ENCODE measurements at regions not wholly inside any gene's neighbourhood (a gene's known extent, or its start where the extent isn't known, plus 50 kb on each side); places are given as distances from the start of the nearest gene placed in this dataset.
"Not testable (repeated sequence)": the region's sequence is repeated elsewhere in the genome, so short reads cannot be mapped to it uniquely, and the experiment has no call there.

DNA sequence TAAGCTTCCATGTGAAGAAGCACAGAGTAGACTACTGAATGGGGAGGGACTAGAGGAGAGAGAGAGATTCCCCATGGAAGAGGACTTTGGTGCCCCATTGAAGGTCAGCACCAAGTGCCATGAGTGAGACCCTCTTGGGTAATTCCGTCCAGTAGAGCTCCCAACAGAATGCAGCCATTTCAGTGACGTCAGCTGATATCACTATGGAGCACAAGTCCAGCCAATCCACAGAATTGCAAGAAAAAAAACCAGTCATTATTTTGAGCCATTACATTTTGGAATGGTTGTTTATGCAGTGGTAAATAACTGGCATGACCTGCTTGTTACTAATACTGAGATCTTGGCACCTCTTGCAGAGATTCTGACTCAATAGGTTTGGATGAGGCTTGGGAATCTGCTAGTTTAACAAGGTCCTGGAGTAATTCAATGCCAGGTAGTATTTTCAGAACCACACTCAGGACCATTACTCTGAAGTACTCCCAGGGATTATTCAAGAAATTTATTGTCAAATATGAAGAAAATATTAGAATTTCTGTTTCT lies 52.6 kb upstream of the SP8 start:
- DNase-seq (ENCODE audit: low read depth), result no peak

DNA sequence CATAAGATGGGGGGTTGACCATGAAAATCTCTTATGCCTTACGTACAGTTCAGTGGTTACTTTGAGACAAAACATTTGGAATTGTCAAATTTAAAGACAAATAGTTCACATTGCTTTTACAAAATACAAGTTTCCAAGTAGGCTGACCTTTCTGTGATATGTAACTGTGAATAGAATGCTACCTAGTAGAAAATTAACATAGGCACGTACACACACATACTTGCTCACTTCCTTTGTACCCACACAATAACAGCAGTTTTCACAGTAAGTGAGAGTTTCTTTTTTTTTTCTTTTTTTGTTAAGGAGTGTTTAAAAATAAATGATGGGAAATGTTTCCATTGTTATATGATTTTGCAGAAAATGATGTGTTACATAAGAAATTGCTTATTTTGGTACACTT lies 53.3 kb upstream of the SP8 start:
- no peak for DNase-seq (ENCODE audit: low read depth)

- DNase-seq (ENCODE audit: low read depth), result no peak
Measured at GRCh38 chr7:20846791-20847190, 60.1 kb upstream of the SP8 start.

DNA sequence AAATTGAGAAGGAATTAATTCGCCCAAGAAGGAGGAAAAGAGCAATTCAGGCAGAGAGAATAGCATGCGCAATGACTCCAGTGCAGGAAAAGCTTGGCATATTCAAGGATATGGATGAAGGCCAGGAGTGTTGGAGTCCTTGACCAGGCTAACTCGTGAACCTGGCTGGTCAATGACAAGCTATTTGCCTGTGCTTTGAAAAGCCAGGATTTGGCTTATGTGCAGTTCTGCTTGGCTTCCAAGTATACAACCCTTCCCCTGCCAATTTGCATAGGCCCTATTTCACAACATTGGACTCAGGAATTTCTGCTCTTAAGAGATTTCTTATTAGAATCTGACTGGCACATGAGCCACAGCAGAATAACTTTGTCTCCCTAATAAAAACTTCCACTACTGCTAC lies 72.3 kb upstream of the SP8 start:
- no peak for DNase-seq (ENCODE audit: low read depth)

DNA sequence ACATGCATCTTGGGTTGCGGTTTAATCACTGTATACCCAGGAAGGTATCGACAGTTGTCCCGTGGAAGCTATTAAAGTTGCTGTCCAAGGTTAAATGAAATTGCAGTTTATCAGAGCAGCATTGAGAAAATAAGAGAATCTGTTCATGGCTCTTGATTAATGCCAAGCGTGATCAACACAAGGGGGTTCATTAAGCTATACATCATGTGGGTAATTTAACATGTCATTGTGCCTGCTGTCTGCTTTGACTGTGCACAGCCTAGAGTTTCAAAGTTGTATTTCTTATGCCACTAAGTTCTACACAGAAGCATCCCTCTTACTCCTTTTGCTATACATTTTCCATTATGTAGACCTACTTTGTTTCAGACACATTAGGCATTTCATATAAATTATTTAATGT lies 74.8 kb upstream of the SP8 start:
- no peak for DNase-seq (ENCODE audit: low read depth)

DNA sequence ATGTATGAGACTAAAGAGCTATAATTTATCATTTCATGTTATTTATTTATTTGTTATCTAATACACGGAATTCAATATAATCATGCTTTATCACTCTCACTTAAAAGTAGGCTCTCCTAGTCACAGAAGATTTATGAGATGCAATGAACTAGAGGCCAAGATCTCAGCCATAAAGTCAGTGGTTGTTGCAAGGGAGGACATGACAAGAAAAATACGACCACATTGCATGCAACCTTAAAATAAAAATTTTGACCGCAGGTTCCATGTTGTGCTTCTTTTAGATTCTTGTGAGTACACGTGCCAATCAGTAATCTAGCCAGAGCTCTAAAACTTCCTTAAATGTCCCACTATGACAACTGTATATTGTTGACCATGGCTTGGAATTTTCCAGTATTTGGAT lies 75.9 kb upstream of the SP8 start:
- no peak for DNase-seq (ENCODE audit: low read depth)

DNA sequence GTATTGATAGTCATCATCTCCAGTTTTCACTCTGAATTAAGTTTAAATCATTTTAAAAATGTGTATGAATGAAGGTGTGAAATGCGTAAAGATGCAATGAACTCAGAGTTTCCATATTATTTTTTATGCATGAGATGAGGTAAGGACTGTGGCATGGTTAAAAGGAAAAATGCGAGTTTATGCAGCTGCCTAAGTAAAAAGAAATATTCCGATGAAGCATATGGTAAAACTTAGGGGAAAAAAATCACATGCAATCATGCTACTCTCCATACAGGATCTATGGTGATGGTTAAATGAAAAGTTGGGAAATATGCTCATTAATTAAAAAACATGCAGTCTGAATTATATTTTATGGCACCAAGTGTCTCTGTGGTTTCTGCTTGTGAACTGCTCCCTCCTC lies 77.5 kb upstream of the SP8 start:
- no peak for DNase-seq (ENCODE audit: low read depth)

DNA sequence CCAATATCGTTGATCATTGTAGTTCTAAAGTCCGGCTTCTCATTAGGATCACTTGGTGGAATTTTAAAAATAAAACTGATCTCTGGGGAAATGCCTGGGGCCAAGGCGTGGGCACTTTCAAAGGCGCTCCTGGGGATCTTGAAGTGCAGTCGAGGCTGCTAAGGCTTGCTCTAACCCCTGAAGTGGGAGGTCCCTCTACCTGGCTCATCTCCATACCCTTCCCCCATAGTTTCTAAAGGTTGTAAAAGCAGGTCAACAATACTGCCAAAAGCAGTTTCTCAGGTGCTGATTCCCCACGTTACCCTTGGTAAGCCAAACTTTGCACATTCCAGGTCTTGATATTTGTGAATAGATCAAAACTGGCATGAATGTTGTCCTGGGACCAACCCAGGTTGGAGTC lies 79.0 kb upstream of the SP8 start:
- no peak for DNase-seq (ENCODE audit: low read depth)

DNA sequence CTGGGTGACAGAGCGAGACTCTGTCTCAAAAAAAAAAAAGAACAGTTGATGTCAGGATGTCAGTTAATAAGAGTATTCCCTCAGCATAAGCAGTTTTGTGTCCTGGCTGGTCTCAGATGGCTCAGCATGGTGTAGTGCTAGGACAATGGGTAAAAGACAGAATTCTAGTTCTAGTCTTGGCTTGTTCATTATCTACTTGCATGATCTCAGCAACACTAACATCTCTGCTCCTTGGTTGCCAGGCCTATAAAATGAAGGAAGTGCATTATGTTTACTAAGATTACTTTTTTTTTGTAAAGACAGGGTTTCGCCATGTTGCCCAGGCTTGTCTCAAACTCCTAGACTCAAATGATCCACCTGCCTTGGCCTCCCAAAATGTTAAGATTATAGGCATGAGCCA lies 84.3 kb upstream of the SP8 start:
- DNase-seq (ENCODE audit: low read depth), result no peak

DNA sequence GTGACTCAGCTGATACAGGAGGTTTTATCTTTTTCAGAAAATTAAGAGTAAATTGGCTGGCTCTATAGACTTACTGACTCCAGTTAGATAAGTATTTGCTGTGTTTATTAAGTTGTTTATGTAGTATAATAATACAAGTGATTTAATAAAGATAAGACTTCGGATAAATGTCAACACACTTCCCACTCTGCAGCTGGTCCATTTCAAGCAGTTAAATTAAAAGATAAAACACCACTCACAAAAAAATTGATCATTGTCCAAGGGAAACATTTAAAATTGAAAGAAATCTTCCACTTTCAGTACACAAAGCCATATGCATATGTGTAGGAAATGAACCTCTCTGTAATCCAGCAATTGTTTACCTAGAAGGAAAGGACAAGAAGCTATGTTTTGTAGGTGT lies 106.1 kb upstream of the SP8 start:
- no peak for DNase-seq (ENCODE audit: low read depth)

DNA sequence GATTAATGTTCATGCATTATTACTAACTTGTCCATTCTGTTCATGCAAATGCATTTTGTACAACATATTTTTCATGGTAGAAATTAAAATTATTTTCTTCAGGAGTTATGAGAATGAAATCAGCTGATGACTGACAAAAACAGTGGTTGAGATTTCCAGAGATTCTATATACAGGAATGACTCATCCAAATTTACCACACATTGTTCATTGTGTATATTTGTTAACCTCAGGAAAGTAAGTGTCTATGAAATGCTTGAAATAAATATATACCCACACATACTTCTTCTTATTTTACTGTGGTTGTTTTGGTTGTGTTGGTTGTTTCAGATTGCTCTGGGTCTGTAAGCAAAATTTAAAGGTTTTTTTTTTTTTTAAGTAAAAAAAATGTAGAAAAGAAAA lies 108.1 kb upstream of the SP8 start:
- DNase-seq (ENCODE audit: low read depth), result no peak

GRCh38 chr7:20895563-20895962 lies 108.9 kb upstream of the SP8 start:
- DNase-seq (ENCODE audit: low read depth), result no peak

GRCh38 chr7:20896996-20897395 lies 110.3 kb upstream of the SP8 start:
- no peak for DNase-seq (ENCODE audit: low read depth)

GRCh38 chr7:20906801-20907453 lies 120.2 kb upstream of the SP8 start:
- DNase-seq (ENCODE audit: low read depth), result no peak

GRCh38 chr7:20911081-20911480 lies 124.4 kb upstream of the SP8 start:
- no peak for DNase-seq (ENCODE audit: low read depth)

DNA sequence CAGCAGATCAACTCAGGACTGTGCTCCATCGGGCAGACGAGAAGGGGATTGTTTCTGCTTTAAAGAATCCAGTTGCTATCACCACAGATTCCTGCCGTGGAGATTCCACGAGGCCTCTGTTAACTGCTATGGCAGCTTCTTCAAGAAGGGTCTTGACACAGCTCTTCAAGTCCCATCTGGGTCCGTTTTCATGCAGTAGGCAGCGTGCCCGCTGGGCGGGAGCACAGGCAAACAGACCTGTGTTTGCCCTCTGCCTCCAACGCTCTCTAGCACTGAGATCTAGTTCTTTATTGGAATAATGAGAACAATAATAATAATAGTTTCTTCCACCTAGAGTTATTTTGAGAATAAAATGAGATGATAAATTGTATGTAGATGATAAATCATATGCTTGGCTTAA lies 127.2 kb upstream of the SP8 start:
- DNase-seq (ENCODE audit: low read depth), result no peak

GRCh38 chr7:20916311-20916710 lies 129.6 kb upstream of the SP8 start:
- no peak for DNase-seq (ENCODE audit: low read depth)

DNA sequence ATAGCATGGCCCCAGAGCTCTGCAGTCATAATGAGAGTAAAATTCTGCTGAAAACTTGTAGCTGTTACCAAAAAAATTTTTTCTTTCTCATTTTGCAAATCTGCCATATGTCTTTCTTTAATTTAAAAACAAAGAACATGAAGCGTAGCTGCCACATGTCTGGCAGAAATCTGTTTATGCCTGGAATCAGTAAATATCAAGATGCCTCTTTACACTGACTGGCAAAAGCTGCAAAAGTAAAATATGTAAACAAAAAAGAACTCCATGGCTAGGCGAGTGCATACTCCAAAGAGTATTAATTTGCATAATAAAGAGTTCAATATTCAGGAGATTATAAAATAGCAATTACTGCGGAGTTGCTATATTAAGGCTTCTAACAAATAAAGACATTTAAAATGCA lies 130.9 kb upstream of the SP8 start:
- no peak for DNase-seq (ENCODE audit: low read depth)

DNA sequence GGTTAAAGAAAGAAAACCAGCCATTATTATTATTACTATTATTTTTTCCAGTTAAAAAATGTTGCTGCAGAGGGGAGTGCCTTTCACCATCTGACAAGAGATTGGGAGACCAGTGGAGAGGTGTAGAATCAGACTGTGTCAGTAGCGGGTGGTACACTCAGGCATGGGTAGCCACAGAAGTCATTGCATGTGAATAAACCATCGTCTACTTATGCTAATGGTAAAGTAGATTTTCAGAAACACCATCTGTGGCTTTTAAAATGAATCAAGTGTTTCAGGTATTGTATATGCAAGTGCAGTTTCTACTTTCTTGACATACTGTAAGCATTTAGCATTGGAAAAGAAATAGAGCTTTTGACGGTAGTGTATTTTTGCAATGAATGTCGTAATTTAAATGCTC lies 131.5 kb upstream of the SP8 start:
- DNase-seq (ENCODE audit: low read depth), result no peak

GRCh38 chr7:20927178-20927577 lies 140.5 kb upstream of the SP8 start:
- not testable (repeated sequence) for DNase-seq (ENCODE audit: low read depth)

DNA sequence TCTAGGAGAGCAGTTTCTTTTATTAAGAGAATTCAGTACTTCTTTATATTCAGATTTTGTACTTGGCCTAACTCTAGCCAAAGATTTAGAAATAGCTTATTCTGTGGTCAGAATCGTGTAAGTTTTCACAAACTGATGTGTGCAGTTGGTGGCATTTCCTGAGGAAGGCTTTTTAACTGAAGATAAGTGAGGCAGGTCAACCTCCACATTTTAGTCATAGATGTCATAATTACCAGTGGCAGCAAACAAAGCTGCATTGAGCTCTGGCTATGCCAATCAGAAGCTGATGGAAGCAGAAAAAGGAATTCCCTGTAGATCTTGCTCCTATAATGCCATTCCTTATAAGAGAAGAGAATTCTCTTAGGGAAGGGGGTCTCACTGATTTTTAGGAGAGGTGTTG lies 141.3 kb upstream of the SP8 start:
- DNase-seq (ENCODE audit: low read depth), result no peak

DNA sequence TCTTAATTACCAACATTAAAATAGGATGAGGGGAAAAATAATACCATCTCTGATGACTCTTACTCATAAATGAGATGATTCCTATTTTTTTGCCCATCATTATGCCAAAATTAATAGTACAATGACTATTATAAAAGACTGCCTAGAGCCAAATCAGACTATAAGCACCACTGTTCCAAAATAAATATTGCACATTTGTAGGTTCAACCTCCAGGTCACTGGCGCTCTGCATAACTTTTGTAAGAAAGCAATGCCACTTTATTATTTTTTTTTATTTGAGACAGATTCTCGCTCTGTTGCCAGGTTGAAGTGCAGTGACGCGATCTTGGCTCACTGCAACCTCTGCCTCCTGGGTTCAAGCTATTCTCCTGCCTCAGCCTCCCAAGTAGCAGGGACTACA lies 142.5 kb upstream of the SP8 start:
- DNase-seq (ENCODE audit: low read depth), result no peak

GRCh38 chr7:20931739-20932138 lies 145.1 kb upstream of the SP8 start:
- no peak for DNase-seq (ENCODE audit: low read depth)

- no peak for DNase-seq (ENCODE audit: low read depth)
Measured at GRCh38 chr7:20932785-20933527, 146.3 kb upstream of the SP8 start.
